ENCODE measurements at regions not wholly inside any gene's neighbourhood (a gene's known extent, or its start where the extent isn't known, plus 50 kb on each side); places are given as distances from the start of the nearest gene placed in this dataset.
"Not testable (repeated sequence)": the region's sequence is repeated elsewhere in the genome, so short reads cannot be mapped to it uniquely, and the experiment has no call there.

GRCh38 chr17:45581860-45582259, 91.3 kb upstream of the PLEKHM1 start:
- no peaks in the 10 kb centered on the region for H3K9me3 Mint-ChIP-seq (ENCODE audit: low read depth)
- peaks cover 10% of the 10 kb centered on the region for H3K36me3 Mint-ChIP-seq
- H3K4me1 Mint-ChIP-seq (ENCODE audit: low read depth): peaks cover 60% of the 10 kb centered on the region
- H3K4me3 Mint-ChIP-seq: peak overlapping the region; percentile 4
- H3K27ac Mint-ChIP-seq: peak overlapping the region; percentile 11
- no peaks in the 10 kb centered on the region for H3K27me3 Mint-ChIP-seq

- peak overlapping the region; percentile 98 for H3K27ac Mint-ChIP-seq
- peak overlapping the region; percentile 96 for H3K4me3 Mint-ChIP-seq
- peaks cover 10% of the 10 kb centered on the region for H3K36me3 Mint-ChIP-seq
- H3K27me3 Mint-ChIP-seq: no peaks in the 10 kb centered on the region
- H3K9me3 Mint-ChIP-seq (ENCODE audit: low read depth): no peaks in the 10 kb centered on the region
- peaks cover 46% of the 10 kb centered on the region for H3K4me1 Mint-ChIP-seq (ENCODE audit: low read depth)
These were observed 93.8 kb upstream of the PLEKHM1 start for GRCh38 chr17:45584092-45585036.

- not testable (repeated sequence) for H3K36me3 Mint-ChIP-seq; H3K27me3 Mint-ChIP-seq; H3K9me3 Mint-ChIP-seq (ENCODE audit: low read depth)
- H3K4me1 Mint-ChIP-seq (ENCODE audit: low read depth): peaks cover 38% of the 10 kb centered on the region
- peak overlapping the region; percentile 96 for H3K4me3 Mint-ChIP-seq
- peak overlapping the region; percentile 81 for H3K27ac Mint-ChIP-seq
These were observed 94.7 kb upstream of the PLEKHM1 start for GRCh38 chr17:45585037-45585733.

GRCh38 chr17:45585794-45586650, 95.5 kb upstream of the PLEKHM1 start:
- H3K4me3 Mint-ChIP-seq: peak overlapping the region; percentile 96
- not testable (repeated sequence) for H3K27me3 Mint-ChIP-seq; H3K9me3 Mint-ChIP-seq (ENCODE audit: low read depth); H3K36me3 Mint-ChIP-seq
- peaks cover 32% of the 10 kb centered on the region for H3K4me1 Mint-ChIP-seq (ENCODE audit: low read depth)
- peak overlapping the region; percentile 81 for H3K27ac Mint-ChIP-seq

GRCh38 chr17:45586651-45586934, 96.1 kb upstream of the PLEKHM1 start:
- H3K27me3 Mint-ChIP-seq; H3K9me3 Mint-ChIP-seq (ENCODE audit: low read depth); H3K27ac Mint-ChIP-seq; H3K36me3 Mint-ChIP-seq: not testable (repeated sequence)
- Mint-ChIP-seq H3K4me1 (ENCODE audit: low read depth) (peaks cover 27% of the 10 kb centered on the region), H3K4me3 (peak overlapping the region; percentile 13)

GRCh38 chr17:45592433-45592923, 102.0 kb upstream of the PLEKHM1 start:
- H3K36me3 Mint-ChIP-seq; H3K27ac Mint-ChIP-seq; H3K9me3 Mint-ChIP-seq (ENCODE audit: low read depth); H3K4me1 Mint-ChIP-seq (ENCODE audit: low read depth); H3K4me3 Mint-ChIP-seq; H3K27me3 Mint-ChIP-seq: not testable (repeated sequence)

- H3K27me3 Mint-ChIP-seq; H3K36me3 Mint-ChIP-seq; H3K9me3 Mint-ChIP-seq (ENCODE audit: low read depth); H3K27ac Mint-ChIP-seq; H3K4me3 Mint-ChIP-seq; H3K4me1 Mint-ChIP-seq (ENCODE audit: low read depth): not testable (repeated sequence)
These were observed 105.8 kb upstream of the PLEKHM1 start for GRCh38 chr17:45596347-45596746.

- H3K9me3 Mint-ChIP-seq (ENCODE audit: low read depth): not testable (repeated sequence)
These were observed 109.8 kb upstream of the PLEKHM1 start for GRCh38 chr17:45600052-45601012.

GRCh38 chr17:45601013-45601412, 110.5 kb upstream of the PLEKHM1 start:
- H3K4me3 Mint-ChIP-seq; H3K9me3 Mint-ChIP-seq (ENCODE audit: low read depth); H3K4me1 Mint-ChIP-seq (ENCODE audit: low read depth); H3K27ac Mint-ChIP-seq; H3K27me3 Mint-ChIP-seq; H3K36me3 Mint-ChIP-seq: not testable (repeated sequence)

More at GRCh38 chr17:45600052-45601012, 109.8 kb upstream of the PLEKHM1 start:
- not testable (repeated sequence) for H3K4me1 Mint-ChIP-seq (ENCODE audit: low read depth); H3K4me3 Mint-ChIP-seq; H3K27ac Mint-ChIP-seq; H3K27me3 Mint-ChIP-seq; H3K36me3 Mint-ChIP-seq

- H3K9me3 Mint-ChIP-seq (ENCODE audit: low read depth); H3K27me3 Mint-ChIP-seq; H3K4me3 Mint-ChIP-seq; H3K27ac Mint-ChIP-seq; H3K36me3 Mint-ChIP-seq; H3K4me1 Mint-ChIP-seq (ENCODE audit: low read depth): not testable (repeated sequence)
These were observed 111.4 kb upstream of the PLEKHM1 start for GRCh38 chr17:45601605-45602539.

GRCh38 chr17:45605751-45606150, 115.2 kb upstream of the PLEKHM1 start:
- not testable (repeated sequence) for H3K27ac Mint-ChIP-seq; H3K4me1 Mint-ChIP-seq (ENCODE audit: low read depth); H3K4me3 Mint-ChIP-seq; H3K27me3 Mint-ChIP-seq; H3K9me3 Mint-ChIP-seq (ENCODE audit: low read depth); H3K36me3 Mint-ChIP-seq

GRCh38 chr17:45619984-45620405, 129.5 kb upstream of the PLEKHM1 start:
- H3K27me3 Mint-ChIP-seq; H3K9me3 Mint-ChIP-seq (ENCODE audit: low read depth); H3K4me1 Mint-ChIP-seq (ENCODE audit: low read depth); H3K36me3 Mint-ChIP-seq: not testable (repeated sequence)
- peak overlapping the region; percentile 89 for H3K4me3 Mint-ChIP-seq
- H3K27ac Mint-ChIP-seq: peak overlapping the region; percentile 54

GRCh38 chr17:45620468-45620867, 129.9 kb upstream of the PLEKHM1 start:
- not testable (repeated sequence) for H3K27me3 Mint-ChIP-seq; H3K27ac Mint-ChIP-seq; H3K9me3 Mint-ChIP-seq (ENCODE audit: low read depth); H3K4me1 Mint-ChIP-seq (ENCODE audit: low read depth); H3K36me3 Mint-ChIP-seq
- peak overlapping the region; percentile 89 for H3K4me3 Mint-ChIP-seq
